ENCODE measurements at regions not wholly inside any gene's neighbourhood (a gene's known extent, or its start where the extent isn't known, plus 50 kb on each side); places are given as distances from the start of the nearest gene placed in this dataset.

DNA sequence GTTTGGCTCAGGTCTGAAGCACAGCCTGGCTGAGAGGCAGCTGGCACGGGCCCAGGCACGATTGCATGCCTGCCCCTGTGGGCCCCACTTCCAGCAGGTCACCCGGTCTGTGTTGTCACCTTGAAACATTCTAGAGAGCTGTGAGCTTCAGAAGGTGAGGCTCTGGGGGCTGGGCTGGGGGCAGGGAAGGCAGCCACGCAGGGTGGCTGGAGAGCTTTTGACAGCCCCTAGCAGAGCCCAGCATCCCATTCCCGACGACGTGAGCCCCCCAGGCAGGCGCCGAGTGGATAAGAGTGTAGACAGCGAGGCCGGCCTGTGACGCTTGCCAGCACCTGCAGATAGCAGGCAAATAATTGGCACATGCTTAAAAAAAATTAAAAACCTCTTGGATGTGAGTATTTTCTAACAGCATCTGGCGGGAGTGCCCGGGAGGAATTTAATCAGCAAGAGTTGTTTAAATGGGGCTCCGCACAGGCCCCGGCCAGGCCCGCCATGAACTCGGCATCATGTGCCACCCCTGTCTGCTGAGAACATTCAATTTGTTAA is 212.0 kb upstream of the TBX20 start:
- peaks cover 0 to 9% of the 10 kb centered on the region in 2 experiments; a peak in 1 of 5 replicates for H3K27me3 ChIP-seq (ENCODE audit: control insufficient read depth in 2 of 2, insufficient read depth in 2 of 2, low read length in 2 of 2)
- H3K9ac ChIP-seq (ENCODE audit: insufficient read depth in 1 of 2, low read depth in 2 of 2, low read length in 2 of 2), result no peak overlapping the region; a peak in 1 of 4 replicates
- no peaks in the 10 kb centered on the region for H3K9me1 ChIP-seq (ENCODE audit: control insufficient read depth, insufficient read depth, low read length)
- H3K4me3 ChIP-seq, result no peak overlapping the region
- BruUV-seq (replicated peaks), result no TSS peak
- in situ Hi-C loops (cut with MboI), result no loop called here
- TF ChIP-seq RBBP5 (IDR thresholded peaks at IDR 0.05; ENCODE audit: borderline replicate concordance, insufficient read depth, low read length, poor library complexity, severe bottlenecking) (no peak), ZNF224 (CRISPR knock-in tag; IDR thresholded peaks at IDR 0.05) (no peak), ESRRB (CRISPR knock-in tag; IDR thresholded peaks at IDR 0.05; ENCODE audit: borderline replicate concordance) (no peak), ZNF41 (CRISPR knock-in tag; conservative IDR thresholded peaks at IDR 0.05) (no peak), TBP (optimal IDR thresholded peaks at IDR 0.05; ENCODE audit: low read depth, low read length) (no peak), TEAD2 (tag; IDR thresholded peaks at IDR 0.05) (no peak), NCOA6 (IDR thresholded peaks at IDR 0.05) (no peak), SIX5 (IDR thresholded peaks at IDR 0.05; ENCODE audit: borderline replicate concordance in 1 of 2, insufficient read depth in 1 of 2, low read depth in 1 of 2, low read length in 2 of 2) (no peak), RBFOX2 (IDR thresholded peaks at IDR 0.05; ENCODE audit: low read depth, low read length) (no peak), SRSF7 (optimal IDR thresholded peaks at IDR 0.05; ENCODE audit: low read depth, low read length) (no peak), TCF7 (IDR thresholded peaks at IDR 0.05; ENCODE audit: borderline replicate concordance) (no peak)
- TF ChIP-seq, protein P1, sequence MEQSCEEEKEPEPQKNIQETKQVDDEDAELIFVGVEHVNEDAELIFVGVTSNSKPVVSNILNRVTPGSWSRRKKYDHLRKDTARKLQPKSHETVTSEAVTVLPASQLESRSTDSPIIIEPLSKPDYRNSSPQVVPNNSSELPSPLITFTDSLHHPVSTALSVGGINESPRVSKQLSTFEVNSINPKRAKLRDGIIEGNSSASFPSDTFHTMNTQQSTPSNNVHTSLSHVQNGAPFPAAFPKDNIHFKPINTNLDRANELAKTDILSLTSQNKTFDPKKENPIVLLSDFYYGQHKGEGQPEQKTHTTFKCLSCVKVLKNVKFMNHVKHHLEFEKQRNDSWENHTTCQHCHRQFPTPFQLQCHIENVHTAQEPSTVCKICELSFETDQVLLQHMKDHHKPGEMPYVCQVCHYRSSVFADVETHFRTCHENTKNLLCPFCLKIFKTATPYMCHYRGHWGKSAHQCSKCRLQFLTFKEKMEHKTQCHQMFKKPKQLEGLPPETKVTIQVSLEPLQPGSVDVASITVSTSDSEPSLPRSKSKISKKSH (CRISPR knock-in tag; IDR thresholded peaks at IDR 0.05), result no peak
- TF ChIP-seq, protein P2, sequence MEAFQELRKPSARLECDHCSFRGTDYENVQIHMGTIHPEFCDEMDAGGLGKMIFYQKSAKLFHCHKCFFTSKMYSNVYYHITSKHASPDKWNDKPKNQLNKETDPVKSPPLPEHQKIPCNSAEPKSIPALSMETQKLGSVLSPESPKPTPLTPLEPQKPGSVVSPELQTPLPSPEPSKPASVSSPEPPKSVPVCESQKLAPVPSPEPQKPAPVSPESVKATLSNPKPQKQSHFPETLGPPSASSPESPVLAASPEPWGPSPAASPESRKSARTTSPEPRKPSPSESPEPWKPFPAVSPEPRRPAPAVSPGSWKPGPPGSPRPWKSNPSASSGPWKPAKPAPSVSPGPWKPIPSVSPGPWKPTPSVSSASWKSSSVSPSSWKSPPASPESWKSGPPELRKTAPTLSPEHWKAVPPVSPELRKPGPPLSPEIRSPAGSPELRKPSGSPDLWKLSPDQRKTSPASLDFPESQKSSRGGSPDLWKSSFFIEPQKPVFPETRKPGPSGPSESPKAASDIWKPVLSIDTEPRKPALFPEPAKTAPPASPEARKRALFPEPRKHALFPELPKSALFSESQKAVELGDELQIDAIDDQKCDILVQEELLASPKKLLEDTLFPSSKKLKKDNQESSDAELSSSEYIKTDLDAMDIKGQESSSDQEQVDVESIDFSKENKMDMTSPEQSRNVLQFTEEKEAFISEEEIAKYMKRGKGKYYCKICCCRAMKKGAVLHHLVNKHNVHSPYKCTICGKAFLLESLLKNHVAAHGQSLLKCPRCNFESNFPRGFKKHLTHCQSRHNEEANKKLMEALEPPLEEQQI (IDR thresholded peaks at IDR 0.05), result no peak
- 2% methylated on average over 18 of the region's 18 CpGs for WGBS (ENCODE audit: insufficient coverage, low coverage, missing lambda C conversion rate)
- H3K27ac ChIP-seq (ENCODE audit: extremely low read depth, low read depth, low read length), result no peak overlapping the region
- H4K20me1 ChIP-seq (replicated peaks; ENCODE audit: control insufficient read depth, insufficient read depth, low read length), result no peaks in the 10 kb centered on the region; the same call in 1 of the 2 replicates
- FAIRE-seq (no peak), ATAC-seq (no peak), DNase-seq (ENCODE audit: extremely low read depth in 1 of 4, low spot score in 3 of 4) (no peak)
- no peak overlapping the region for H3K4me2 ChIP-seq (ENCODE audit: insufficient read depth, low read length)
- no peaks in the 10 kb centered on the region for H3K36me3 ChIP-seq (ENCODE audit: control insufficient read depth, insufficient read depth, low read length)
- CTCF ChIA-PET (ENCODE audit: low intra/inter-chr PET ratio), result no interaction called here
- H3K9me3 ChIP-seq (replicated peaks; ENCODE audit: control insufficient read depth, insufficient read depth, low read depth, low read length), result no peaks in the 10 kb centered on the region
- H2AFZ ChIP-seq (ENCODE audit: low read depth, low read length), result no peak overlapping the region
- no peaks in the 10 kb centered on the region for H3K79me2 ChIP-seq (ENCODE audit: control insufficient read depth, insufficient read depth, low read length)
- no peaks in the 10 kb centered on the region; a peak in 2 of 5 replicates for H3K4me1 ChIP-seq (replicated peaks in 1 of 2; ENCODE audit: control insufficient read depth in 2 of 2, insufficient read depth in 2 of 2, low read length in 2 of 2)
- intact Hi-C loops (cut with micrococcal nuclease), result no loop called here
- POLR2A ChIA-PET, result interaction anchor here (0.8 kb wide), 1 partner anchor 119 kb away, joined by 4 read pairs; no protein-coding TSS in a partner anchor
